ENCODE measurements at regions not wholly inside any gene's neighbourhood (a gene's known extent, or its start where the extent isn't known, plus 50 kb on each side); places are given as distances from the start of the nearest gene placed in this dataset.

- H3K27me3 Mint-ChIP-seq (ENCODE audit: insufficient read depth, unreplicated experiment), result peaks cover 4% of the 10 kb centered on the region
- peaks cover 8% of the 10 kb centered on the region for H3K9me3 Mint-ChIP-seq (ENCODE audit: unreplicated experiment)
- Histone ChIP-seq H3K9me3 (no peaks in the 10 kb centered on the region), H3K36me3 (ENCODE audit: control insufficient read depth, insufficient read depth, low read length) (no peaks in the 10 kb centered on the region), H3K27me3 (replicated peaks; ENCODE audit: control insufficient read depth, insufficient read depth, low read length) (no peaks in the 10 kb centered on the region), H3K4me3 (ENCODE audit: low read depth, low read length) (no peak overlapping the region), H3K4me1 (no peaks in the 10 kb centered on the region)
- intact Hi-C loops (cut with micrococcal nuclease; ENCODE audit: unreplicated experiment), result no loop called here
- no peak for DNase-seq
- ChIA-PET POLR2A (no interaction called here), CTCF (no interaction called here)
- no TSS peak for BruUV-seq (replicated peaks)
- TF ChIP-seq CTCF (IDR thresholded peaks at IDR 0.05; ENCODE audit: insufficient read depth in 1 of 2, low read depth in 1 of 2, low read length in 1 of 2, severe bottlenecking in 1 of 2, unreplicated experiment in 1 of 2), result no peak
- no peaks in the 10 kb centered on the region for H3K36me3 Mint-ChIP-seq (ENCODE audit: insufficient read depth, unreplicated experiment)
- H3K4me1 Mint-ChIP-seq (ENCODE audit: low read depth, unreplicated experiment), result no peaks in the 10 kb centered on the region
- no peak overlapping the region for H3K27ac Mint-ChIP-seq (ENCODE audit: unreplicated experiment)
- no peak overlapping the region for H3K4me3 Mint-ChIP-seq (ENCODE audit: unreplicated experiment)
Measured at GRCh38 chr2:36235882-36236281, 119.7 kb upstream of the CRIM1 start.

GRCh38 chr2:36235426-36235825, 120.2 kb upstream of the CRIM1 start:
- BruUV-seq (replicated peaks), result no TSS peak
- ChIA-PET CTCF (no interaction called here), POLR2A (no interaction called here)
- Mint-ChIP-seq H3K4me3 (ENCODE audit: unreplicated experiment) (no peak overlapping the region), H3K36me3 (ENCODE audit: insufficient read depth, unreplicated experiment) (no peaks in the 10 kb centered on the region), H3K9me3 (ENCODE audit: unreplicated experiment) (peaks cover 8% of the 10 kb centered on the region), H3K27me3 (ENCODE audit: insufficient read depth, unreplicated experiment) (peaks cover 4% of the 10 kb centered on the region), H3K27ac (ENCODE audit: unreplicated experiment) (no peak overlapping the region), H3K4me1 (ENCODE audit: low read depth, unreplicated experiment) (no peaks in the 10 kb centered on the region)
- TF ChIP-seq CTCF (IDR thresholded peaks at IDR 0.05; ENCODE audit: insufficient read depth in 1 of 2, low read depth in 1 of 2, low read length in 1 of 2, severe bottlenecking in 1 of 2, unreplicated experiment in 1 of 2), result no peak
- no peaks in the 10 kb centered on the region for H3K27me3 ChIP-seq (replicated peaks; ENCODE audit: control insufficient read depth, insufficient read depth, low read length)
- no peak for DNase-seq
- H3K4me1 ChIP-seq, result no peaks in the 10 kb centered on the region
- intact Hi-C loops (cut with micrococcal nuclease; ENCODE audit: unreplicated experiment), result no loop called here
- no peak overlapping the region for H3K4me3 ChIP-seq (ENCODE audit: low read depth, low read length)
- H3K36me3 ChIP-seq (ENCODE audit: control insufficient read depth, insufficient read depth, low read length), result no peaks in the 10 kb centered on the region
- H3K9me3 ChIP-seq, result no peaks in the 10 kb centered on the region

- Mint-ChIP-seq H3K4me1 (ENCODE audit: low read depth, unreplicated experiment) (no peaks in the 10 kb centered on the region), H3K27me3 (ENCODE audit: insufficient read depth, unreplicated experiment) (peaks cover 12% of the 10 kb centered on the region), H3K9me3 (ENCODE audit: unreplicated experiment) (no peaks in the 10 kb centered on the region), H3K27ac (ENCODE audit: unreplicated experiment) (no peak overlapping the region), H3K4me3 (ENCODE audit: unreplicated experiment) (no peak overlapping the region), H3K36me3 (ENCODE audit: insufficient read depth, unreplicated experiment) (no peaks in the 10 kb centered on the region)
- Histone ChIP-seq H3K4me1 (no peaks in the 10 kb centered on the region), H3K9me3 (0 out of 2 replicates have a peak, but pooled peaks cover 3% of the 10 kb centered on the region), H3K4me3 (ENCODE audit: low read depth, low read length) (no peak overlapping the region), H3K36me3 (ENCODE audit: control insufficient read depth, insufficient read depth, low read length) (no peaks in the 10 kb centered on the region), H3K27me3 (replicated peaks; ENCODE audit: control insufficient read depth, insufficient read depth, low read length) (no peaks in the 10 kb centered on the region)
- no TSS peak for BruUV-seq (replicated peaks)
- ChIA-PET CTCF (no interaction called here), POLR2A (no interaction called here)
- intact Hi-C loops (cut with micrococcal nuclease; ENCODE audit: unreplicated experiment), result no loop called here
- TF ChIP-seq CTCF (IDR thresholded peaks at IDR 0.05; ENCODE audit: insufficient read depth in 1 of 2, low read depth in 1 of 2, low read length in 1 of 2, severe bottlenecking in 1 of 2, unreplicated experiment in 1 of 2), result no peak
- DNase-seq, result no peak
Measured at GRCh38 chr2:36223259-36223658, 132.3 kb upstream of the CRIM1 start.

Measured in Caco-2 (cell line).